ENCODE measurements at regions not wholly inside any gene's neighbourhood (a gene's known extent, or its start where the extent isn't known, plus 50 kb on each side); places are given as distances from the start of the nearest gene placed in this dataset.

DNA sequence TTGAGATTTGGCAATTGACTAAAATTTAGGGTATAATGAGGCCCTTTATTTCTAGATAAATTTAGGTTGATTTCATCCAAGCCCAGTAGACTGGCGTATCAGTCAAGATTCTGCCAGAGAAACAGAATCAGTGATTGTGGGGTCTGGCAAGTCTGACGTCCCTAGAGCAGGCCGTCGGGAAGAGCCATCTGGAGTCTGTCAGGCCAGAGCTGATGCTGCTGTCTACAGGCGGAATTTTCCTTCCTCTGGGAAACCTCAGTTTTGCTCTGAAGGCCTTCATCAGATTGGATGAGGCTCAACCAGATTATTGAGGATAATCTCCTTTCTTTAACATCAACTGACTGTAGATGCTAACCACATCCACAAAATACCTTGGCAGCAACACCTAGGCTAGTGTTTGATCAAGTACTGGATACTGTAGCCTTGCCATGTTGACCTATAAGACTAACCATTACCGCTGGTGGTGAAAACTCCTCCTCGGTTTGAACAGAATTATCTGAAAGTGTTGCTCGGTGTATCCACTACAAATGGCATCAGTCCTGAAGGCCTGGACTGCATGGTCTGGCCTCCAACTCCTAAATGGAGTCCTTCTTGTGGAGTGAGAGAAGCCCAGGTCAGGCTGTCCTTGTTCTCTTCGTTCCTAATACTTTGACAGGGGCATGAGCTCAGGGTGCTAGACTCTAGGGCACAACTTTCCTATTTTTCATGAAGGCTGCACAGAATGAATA lies 83.2 kb upstream of the ANKH start:
- Histone ChIP-seq H3K9me3 (replicated peaks; ENCODE audit: control insufficient read depth, insufficient read depth, low read length) (no peaks in the 10 kb centered on the region), H3K4me3 (no peak overlapping the region), H3K4me1 (ENCODE audit: control insufficient read depth, insufficient read depth, low read length) (no peaks in the 10 kb centered on the region), H3K36me3 (ENCODE audit: control insufficient read depth in 2 of 2, insufficient read depth in 2 of 2, low read length in 1 of 2) (no peaks in the 10 kb centered on the region), H3K27me3 (replicated peaks in 1 of 2; ENCODE audit: control insufficient read depth in 2 of 2, insufficient read depth in 2 of 2, low read length in 1 of 2) (no peaks in the 10 kb centered on the region), H3K27ac (ENCODE audit: control insufficient read depth, insufficient read depth) (no peak overlapping the region), H3K9ac (ENCODE audit: control insufficient read depth, insufficient read depth, low read length) (no peak overlapping the region), H2AFZ (ENCODE audit: control insufficient read depth, low read depth, low read length) (no peak overlapping the region), H4K20me1 (ENCODE audit: control insufficient read depth, insufficient read depth) (no peaks in the 10 kb centered on the region), H3K4me2 (ENCODE audit: control insufficient read depth, insufficient read depth) (no peak overlapping the region), H3K79me2 (ENCODE audit: control insufficient read depth, insufficient read depth, low read length) (no peaks in the 10 kb centered on the region)
- no TSS peak for BruUV-seq (replicated peaks)
- ChIA-PET SMC1A (ENCODE audit: uncharacterized antibody, unreplicated experiment) (no interaction called here), POLR2A (no interaction called here), RAD21 (ENCODE audit: unreplicated experiment) (no interaction called here), CTCF (no interaction called here)
- intact Hi-C loops (cut with micrococcal nuclease; ENCODE audit: unreplicated experiment) (no loop called here), in situ Hi-C loops (cut with MboI) (no loop called here)
- 42% methylated on average over 9 of the region's 9 CpGs for WGBS (ENCODE audit: insufficient coverage, insufficient replicate concordance, low lambda C conversion rate, missing lambda C conversion rate)
- FAIRE-seq (no peak), DNase-seq (ENCODE audit: low read depth, low spot score) (no peak), ATAC-seq (no peak)
- TF ChIP-seq ETV6 (conservative IDR thresholded peaks at IDR 0.05 in 1 of 2, IDR thresholded peaks at IDR 0.05 in 1 of 2; ENCODE audit: borderline replicate concordance in 1 of 2, low read depth in 1 of 2) (no peak), GATAD2B (conservative IDR thresholded peaks at IDR 0.05; ENCODE audit: low read depth) (no peak), FOS (IDR thresholded peaks at IDR 0.05; ENCODE audit: borderline replicate concordance, extremely low read depth, insufficient read length) (no peak), EZH2 (IDR thresholded peaks at IDR 0.05; ENCODE audit: borderline replicate concordance, control insufficient read depth, low read depth, low read length) (no peak), FOXM1 (IDR thresholded peaks at IDR 0.05; ENCODE audit: low read depth, low read length) (no peak), CHD1 (IDR thresholded peaks at IDR 0.05; ENCODE audit: low read depth, low read length) (no peak), EED (IDR thresholded peaks at IDR 0.05; ENCODE audit: low read depth) (no peak), CBX5 (IDR thresholded peaks at IDR 0.05; ENCODE audit: low read depth) (no peak), BCL11A (IDR thresholded peaks at IDR 0.05; ENCODE audit: low read depth, low read length) (no peak), NFYB (IDR thresholded peaks at IDR 0.05; ENCODE audit: insufficient read depth, low read depth, low read length) (no peak), CREB1 (IDR thresholded peaks at IDR 0.05; ENCODE audit: low read depth) (no peak)
- TF ChIP-seq, protein P1, sequence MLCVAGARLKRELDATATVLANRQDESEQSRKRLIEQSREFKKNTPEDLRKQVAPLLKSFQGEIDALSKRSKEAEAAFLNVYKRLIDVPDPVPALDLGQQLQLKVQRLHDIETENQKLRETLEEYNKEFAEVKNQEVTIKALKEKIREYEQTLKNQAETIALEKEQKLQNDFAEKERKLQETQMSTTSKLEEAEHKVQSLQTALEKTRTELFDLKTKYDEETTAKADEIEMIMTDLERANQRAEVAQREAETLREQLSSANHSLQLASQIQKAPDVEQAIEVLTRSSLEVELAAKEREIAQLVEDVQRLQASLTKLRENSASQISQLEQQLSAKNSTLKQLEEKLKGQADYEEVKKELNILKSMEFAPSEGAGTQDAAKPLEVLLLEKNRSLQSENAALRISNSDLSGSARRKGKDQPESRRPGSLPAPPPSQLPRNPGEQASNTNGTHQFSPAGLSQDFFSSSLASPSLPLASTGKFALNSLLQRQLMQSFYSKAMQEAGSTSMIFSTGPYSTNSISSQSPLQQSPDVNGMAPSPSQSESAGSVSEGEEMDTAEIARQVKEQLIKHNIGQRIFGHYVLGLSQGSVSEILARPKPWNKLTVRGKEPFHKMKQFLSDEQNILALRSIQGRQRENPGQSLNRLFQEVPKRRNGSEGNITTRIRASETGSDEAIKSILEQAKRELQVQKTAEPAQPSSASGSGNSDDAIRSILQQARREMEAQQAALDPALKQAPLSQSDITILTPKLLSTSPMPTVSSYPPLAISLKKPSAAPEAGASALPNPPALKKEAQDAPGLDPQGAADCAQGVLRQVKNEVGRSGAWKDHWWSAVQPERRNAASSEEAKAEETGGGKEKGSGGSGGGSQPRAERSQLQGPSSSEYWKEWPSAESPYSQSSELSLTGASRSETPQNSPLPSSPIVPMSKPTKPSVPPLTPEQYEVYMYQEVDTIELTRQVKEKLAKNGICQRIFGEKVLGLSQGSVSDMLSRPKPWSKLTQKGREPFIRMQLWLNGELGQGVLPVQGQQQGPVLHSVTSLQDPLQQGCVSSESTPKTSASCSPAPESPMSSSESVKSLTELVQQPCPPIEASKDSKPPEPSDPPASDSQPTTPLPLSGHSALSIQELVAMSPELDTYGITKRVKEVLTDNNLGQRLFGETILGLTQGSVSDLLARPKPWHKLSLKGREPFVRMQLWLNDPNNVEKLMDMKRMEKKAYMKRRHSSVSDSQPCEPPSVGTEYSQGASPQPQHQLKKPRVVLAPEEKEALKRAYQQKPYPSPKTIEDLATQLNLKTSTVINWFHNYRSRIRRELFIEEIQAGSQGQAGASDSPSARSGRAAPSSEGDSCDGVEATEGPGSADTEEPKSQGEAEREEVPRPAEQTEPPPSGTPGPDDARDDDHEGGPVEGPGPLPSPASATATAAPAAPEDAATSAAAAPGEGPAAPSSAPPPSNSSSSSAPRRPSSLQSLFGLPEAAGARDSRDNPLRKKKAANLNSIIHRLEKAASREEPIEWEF (IDR thresholded peaks at IDR 0.05; ENCODE audit: insufficient replicate concordance, low read depth, low read length): no peak
- TF ChIP-seq, protein P2, sequence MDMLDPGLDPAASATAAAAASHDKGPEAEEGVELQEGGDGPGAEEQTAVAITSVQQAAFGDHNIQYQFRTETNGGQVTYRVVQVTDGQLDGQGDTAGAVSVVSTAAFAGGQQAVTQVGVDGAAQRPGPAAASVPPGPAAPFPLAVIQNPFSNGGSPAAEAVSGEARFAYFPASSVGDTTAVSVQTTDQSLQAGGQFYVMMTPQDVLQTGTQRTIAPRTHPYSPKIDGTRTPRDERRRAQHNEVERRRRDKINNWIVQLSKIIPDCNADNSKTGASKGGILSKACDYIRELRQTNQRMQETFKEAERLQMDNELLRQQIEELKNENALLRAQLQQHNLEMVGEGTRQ (IDR thresholded peaks at IDR 0.05; ENCODE audit: borderline replicate concordance, low read depth, low read length): no peak
